ENCODE measurements at regions not wholly inside any gene's neighbourhood (a gene's known extent, or its start where the extent isn't known, plus 50 kb on each side); places are given as distances from the start of the nearest gene placed in this dataset.
"Not testable (repeated sequence)": the region's sequence is repeated elsewhere in the genome, so short reads cannot be mapped to it uniquely, and the experiment has no call there.

- no peak for DNase-seq
Observed at GRCh38 chrX:65610481-65610880, 57.0 kb upstream of the MSN start.

- no peak for DNase-seq
Observed at GRCh38 chrX:65610040-65610439, 57.4 kb upstream of the MSN start.

DNA sequence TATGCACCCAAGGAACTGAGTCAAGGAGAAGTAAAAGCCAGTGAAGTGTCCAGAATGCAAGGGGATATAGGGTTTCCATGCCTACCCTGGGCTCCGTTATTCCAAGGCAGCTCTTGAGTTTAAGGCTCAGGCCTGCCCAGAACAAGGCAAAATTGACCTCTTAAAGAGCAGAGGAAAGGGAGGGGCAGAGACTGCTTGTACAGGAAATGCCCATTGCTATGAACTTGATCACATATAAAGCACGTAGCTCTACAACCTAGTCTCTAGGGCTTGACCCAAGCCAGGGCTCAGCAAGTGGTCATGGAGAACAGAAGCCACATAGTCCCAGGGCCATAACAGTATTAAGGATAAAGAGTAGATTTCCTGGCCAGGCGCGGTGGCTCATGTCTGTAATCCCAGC, 58.2 kb upstream of the MSN start:
- DNase-seq = no peak

DNA sequence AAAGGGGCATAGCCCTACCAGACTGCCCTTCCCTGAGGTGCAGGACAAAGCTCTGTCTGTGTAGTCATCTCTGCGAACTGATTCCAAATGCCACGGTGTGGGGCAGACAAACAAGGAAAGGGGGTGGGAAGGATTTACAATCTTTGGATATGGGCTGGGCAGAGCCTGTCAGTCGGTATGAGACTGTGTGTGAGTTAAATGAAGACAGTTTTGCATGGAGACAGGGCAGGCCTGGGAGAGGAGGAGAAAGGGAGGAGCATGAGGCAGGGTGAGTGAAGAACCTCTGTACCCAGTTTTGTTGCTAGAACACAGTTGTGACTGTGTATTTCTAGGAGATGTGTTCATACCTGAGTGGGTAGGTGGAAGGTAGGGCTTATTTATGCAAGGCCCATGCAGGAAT, 59.4 kb upstream of the MSN start:
- no peak for DNase-seq

DNA sequence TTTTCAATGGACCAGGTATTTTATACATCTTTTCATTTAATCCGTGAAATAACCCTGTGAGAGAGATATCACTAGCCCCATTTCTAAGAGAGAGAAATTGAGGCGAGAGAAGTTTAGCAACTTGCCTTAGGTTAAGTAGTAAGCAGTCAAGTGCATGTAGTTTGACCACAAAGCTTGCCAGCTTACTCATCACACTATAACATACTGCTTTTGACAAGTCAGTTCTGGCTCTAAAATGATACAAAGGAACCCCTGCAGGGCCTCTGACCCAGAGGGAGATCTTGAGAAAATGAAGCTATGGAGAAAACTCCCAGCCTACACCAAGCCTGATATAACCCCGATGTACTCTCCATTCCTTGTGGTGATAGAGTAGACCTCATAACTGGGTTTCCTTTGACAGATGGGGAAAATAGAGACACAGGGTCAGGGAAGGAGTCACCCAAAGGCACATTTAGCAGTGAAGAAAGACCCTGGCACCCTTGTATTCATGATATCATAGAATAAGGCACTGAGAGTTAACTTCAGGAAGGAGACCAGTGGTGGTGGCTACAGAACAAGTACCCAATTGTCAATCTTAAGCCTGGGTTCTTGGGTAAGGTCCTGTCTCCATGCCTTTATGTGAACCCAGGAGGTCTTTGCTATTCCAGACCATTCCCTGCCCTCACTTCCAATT, 60.2 kb upstream of the MSN start:
- no peak for DNase-seq

GRCh38 chrX:65602221-65602560, 65.3 kb upstream of the MSN start:
- DNase-seq = no peak

DNA sequence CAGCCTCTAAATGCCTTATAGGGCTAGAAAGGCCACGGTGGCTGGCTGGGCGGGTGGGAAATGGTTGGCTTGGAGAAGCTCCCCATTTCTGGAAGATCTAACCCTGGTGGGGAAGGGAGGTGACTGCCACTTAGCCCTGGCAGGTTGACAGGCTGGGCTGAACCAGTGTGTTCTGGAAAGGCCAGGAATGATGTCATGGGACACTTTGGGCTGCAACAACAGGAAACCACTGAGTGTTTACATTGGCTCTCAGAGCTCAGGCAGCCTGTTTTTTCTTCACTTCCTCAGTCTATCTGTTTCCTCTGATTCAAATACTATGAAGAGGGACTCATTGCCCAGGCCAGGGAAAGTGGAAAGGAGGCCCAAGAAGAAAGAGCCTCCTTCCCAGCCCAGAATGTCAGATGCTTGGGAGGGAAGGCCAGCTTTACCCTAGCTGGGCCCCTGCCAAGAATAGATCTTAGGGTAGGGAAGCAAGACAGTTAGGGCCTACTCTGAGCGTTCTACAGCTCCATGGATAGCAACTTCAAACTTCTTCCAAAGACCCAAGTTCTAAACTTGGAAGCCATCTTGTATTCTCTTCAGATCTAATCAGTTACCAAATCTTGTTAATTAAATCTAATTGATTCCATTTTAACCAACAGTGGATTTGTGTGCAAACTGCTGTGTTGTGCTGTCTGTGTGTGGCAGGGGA, 65.8 kb upstream of the MSN start:
- DNase-seq = peak in 1 of 2 experiments; percentile 42

DNA sequence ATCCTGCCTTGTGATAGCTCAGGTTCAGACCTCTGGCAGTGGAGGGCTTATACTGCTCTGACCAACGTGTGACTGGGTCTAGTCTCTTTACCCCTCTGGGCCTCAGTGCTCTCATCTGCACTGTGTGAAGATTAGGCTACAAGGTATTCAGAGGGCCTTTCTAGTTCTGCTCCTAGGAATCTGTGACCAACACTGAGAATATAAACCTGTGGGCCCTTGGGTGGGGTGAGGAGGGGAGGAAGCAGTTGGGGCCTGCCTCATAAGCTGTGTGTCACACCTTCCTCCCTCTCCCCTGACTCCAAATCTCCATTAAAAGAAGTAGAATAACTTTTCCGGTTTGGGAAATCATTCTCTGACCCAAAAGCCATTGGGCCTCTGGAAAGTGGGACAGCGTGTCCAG, 66.3 kb upstream of the MSN start:
- no peak for DNase-seq

- no peak for DNase-seq
Observed at GRCh38 chrX:65600106-65600505, 65.5 kb upstream of the LAS1L start.

- no peak for DNase-seq
Observed at GRCh38 chrX:65598559-65599147, 64.1 kb upstream of the LAS1L start.

DNA sequence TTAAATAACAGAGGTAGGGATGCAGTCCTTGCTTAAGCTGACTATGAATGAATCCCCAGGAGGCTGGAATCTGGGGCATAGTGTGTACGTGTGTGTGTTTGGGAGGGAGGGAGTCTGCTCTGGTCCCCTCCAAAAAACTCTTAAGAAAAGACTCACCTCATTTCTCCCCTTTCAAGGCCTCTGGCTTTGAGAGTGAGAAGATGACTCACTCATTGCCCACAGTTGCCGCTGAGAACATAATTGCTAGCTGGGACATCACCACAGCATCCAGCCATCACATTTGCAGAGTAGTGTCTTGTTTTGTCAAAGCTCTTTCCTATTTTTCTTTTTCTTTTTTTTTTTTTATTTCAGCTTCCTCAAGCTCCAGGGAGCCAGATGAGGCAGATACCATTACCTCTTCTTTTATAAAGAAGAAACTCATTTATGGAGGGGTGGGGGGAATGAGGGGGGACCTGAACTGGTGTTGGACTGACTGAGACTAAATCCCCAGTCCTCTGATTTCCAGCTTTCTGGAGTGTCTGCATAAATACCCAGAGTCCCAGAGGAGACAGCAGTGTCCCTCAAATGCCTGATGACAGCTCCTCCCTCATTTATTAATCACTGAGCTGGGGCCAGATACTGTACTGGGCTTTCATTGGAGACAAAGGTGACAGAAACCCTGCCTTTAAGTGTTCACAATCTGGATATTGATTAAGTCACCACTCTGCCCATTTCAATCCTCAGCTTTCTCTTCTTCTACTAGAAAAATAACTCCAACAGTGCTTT, 61.9 kb upstream of the LAS1L start:
- DNase-seq = peak in 1 of 2 experiments; percentile 56

DNA sequence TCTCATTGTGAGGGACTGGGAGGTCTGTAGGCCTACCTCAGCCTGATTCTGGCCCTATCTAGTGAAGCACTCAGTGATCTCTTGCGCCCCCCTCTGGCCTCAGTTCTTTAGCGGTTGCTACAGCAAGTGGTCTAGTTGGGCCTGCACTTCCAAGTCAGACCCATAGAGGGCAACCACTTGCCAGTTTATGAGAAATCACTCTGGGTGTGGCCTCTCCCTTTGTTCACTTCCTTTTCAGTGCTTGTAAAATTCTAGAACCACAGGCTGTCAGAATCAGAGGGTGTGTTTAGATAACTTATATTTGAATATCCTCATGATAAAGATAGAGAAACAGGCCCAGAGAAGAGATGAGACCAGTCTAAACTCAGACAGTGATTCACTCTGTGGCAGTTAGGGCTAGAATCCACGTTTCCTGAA, 60.9 kb upstream of the LAS1L start:
- peak; percentile 86 to 87 for DNase-seq

DNA sequence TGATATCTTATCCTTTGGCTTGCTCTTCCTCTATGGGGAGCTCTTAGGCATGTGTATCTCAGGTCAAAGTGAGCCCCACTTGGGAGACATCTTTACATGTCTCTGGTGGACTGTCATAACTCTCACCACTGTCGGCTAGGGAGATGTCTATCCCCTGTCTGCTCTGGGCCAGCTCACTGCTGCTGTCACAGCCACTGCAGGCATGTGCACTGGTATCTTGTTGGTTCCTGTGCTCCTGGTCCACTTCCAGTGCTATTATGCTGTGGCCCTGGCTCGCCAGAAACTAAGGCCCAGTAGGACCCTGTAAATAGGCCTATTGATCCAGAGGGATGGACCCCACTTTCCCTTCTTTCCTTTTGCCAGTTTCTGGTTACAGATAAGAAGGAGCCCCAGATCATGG, 56.6 kb upstream of the LAS1L start:
- DNase-seq = no peak

DNA sequence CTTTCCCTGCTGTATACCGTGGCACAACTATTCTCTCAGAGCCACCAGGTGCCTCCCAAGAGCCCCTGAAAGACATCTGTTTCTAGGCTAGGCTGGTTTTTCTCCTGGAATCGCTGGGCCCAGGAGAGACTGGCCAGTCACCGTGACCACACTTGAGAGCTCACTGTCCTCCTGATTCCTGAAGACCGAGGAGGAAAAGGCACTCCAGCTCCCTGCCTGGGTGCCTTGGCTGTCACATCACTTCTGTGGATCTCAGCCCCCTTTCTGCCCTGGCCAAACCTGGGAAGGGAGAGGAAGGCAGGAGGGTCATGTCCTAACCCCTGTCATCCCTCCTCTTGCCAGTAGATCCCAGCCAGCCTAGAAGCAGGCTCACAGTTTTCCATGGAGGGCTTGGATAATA, 54.7 kb upstream of the LAS1L start:
- DNase-seq = no peak

- no peak for DNase-seq
Observed at GRCh38 chrX:65588795-65589194, 54.2 kb upstream of the LAS1L start.

DNA sequence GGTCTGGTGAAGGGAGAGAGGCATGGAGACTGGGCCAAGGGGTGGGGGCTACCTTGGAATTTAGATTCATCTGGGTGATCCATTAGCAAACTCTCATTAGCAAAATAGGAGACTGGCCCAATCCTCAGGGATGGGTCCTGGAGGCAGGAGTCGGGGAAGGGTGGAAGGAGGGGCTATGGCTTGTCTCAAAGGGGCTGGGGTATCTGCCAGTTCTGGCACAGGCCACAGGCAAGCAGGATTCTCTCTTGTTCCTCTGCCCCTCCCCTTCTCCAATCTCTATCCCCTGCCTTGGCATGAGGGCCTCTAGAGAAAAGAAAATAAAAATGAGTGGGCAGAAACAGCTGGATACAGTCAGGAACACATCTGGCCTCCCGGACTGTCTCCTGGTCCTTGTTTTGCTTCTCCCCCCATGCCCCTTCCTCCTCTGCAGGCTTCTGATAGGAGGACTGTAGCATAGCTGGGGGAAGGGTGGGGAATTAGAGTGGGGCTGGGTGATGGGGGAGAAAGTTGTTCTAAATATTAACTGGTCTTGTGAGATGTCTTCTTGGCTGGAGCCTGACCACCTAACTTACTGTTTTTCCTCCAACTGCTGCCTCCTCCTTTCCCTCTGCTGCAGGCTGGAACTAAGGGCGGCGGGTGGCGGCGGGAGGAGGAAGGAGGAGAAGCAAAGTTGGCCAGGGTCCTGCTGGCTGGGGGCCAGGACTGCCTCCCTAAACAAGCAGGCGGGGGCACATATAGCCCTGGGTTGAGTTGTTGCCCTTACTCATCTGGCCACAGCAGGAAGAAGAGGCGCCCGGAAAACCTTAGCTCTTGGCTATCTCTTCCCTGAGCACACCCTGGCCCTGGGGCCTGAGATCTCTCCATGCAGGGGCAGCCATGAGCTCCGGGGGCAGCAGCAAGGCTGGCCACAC, 53.3 kb upstream of the LAS1L start:
- DNase-seq = no peak

- DNase-seq = no peak
Observed at GRCh38 chrX:65586491-65586890, 51.9 kb upstream of the LAS1L start.

DNA sequence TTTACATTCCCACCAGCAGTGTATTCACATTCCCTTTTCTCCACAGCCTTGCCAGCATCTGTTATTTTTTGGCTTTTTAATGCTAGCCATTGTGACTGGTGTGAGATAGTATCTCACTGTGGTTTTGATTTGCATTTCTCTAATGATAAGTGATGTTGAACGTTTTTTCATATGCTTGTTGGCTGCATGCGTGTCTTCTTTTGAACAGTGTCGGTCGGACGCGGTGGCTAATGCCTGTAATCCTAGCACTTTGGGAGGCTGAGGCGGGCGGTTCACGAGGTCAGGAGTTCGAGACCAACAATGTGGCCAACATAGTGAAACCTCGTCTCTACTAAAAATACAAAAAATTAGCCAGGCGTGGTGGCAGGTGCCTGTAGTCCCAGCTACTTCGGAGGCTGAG, 50.6 kb upstream of the LAS1L start:
- not testable (repeated sequence) for DNase-seq

All from stimulated activated CD4-positive, alpha-beta T cell treated with anti-CD3 and anti-CD28 coated beads, Interleukin-4, amount 100 ng/mL, for 4 hours (primary cell).